Neural progenitor cell (in vitro differentiated cells): ENCODE measurements at regions not wholly inside any gene's neighbourhood (a gene's known extent, or its start where the extent isn't known, plus 50 kb on each side); places are given as distances from the start of the nearest gene placed in this dataset.

Experiments used
- EZH2 ChIP-seq: fragments of 200-600 bp; sonication (generic); IDR thresholded peaks from 2 replicates; pipeline ENCODE4 v1.6.1; 2017; ENCODE audit warnings: antibody characterized with exemption, mild to moderate bottlenecking, moderate library complexity
- EZH2phosphoT487 ChIP-seq: fragments of 200-600 bp; sonication (generic); IDR thresholded peaks from 2 replicates; pipeline ENCODE4 v1.6.1; 2017; ENCODE audit warnings: antibody characterized with exemption
- TF ChIP-seq, protein P1 (sequence below): fragments of 200-600 bp; sonication (generic); IDR thresholded peaks from 2 replicates; pipeline ENCODE4 v1.5.1; 2017; ENCODE audit warnings: antibody characterized with exemption, mild to moderate bottlenecking

- TF ChIP-seq, protein P1, sequence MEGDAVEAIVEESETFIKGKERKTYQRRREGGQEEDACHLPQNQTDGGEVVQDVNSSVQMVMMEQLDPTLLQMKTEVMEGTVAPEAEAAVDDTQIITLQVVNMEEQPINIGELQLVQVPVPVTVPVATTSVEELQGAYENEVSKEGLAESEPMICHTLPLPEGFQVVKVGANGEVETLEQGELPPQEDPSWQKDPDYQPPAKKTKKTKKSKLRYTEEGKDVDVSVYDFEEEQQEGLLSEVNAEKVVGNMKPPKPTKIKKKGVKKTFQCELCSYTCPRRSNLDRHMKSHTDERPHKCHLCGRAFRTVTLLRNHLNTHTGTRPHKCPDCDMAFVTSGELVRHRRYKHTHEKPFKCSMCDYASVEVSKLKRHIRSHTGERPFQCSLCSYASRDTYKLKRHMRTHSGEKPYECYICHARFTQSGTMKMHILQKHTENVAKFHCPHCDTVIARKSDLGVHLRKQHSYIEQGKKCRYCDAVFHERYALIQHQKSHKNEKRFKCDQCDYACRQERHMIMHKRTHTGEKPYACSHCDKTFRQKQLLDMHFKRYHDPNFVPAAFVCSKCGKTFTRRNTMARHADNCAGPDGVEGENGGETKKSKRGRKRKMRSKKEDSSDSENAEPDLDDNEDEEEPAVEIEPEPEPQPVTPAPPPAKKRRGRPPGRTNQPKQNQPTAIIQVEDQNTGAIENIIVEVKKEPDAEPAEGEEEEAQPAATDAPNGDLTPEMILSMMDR = no peak
- no peak for TF ChIP-seq EZH2
- TF ChIP-seq EZH2phosphoT487 = no peak
Measured at GRCh38 chr1:60759291-60759690, 323.1 kb upstream of the NFIA start.
